DMS 273 (cell line): ENCODE measurements at regions not wholly inside any gene's neighbourhood (a gene's known extent, or its start where the extent isn't known, plus 50 kb on each side); places are given as distances from the start of the nearest gene placed in this dataset.

ENCODE experiments used
- DNase-seq: peaks from one replicate; lab custom pipeline; 2025; ENCODE audit not compliant: unreplicated experiment; lab: John Stamatoyannopoulos, UW

GRCh38 chr4:90007494-90008167 is 113.0 kb downstream of the MMRN1 start:
- DNase-seq, result no peak

GRCh38 chr4:90012918-90013317 is 114.3 kb upstream of the CCSER1 start:
- DNase-seq, result no peak

GRCh38 chr4:90024519-90024918 is 102.7 kb upstream of the CCSER1 start:
- no peak for DNase-seq

- peak; percentile 14 for DNase-seq
Observed at GRCh38 chr4:90025248-90025647, 101.9 kb upstream of the CCSER1 start.

- DNase-seq, result no peak
Observed at GRCh38 chr4:90027565-90027964, 99.6 kb upstream of the CCSER1 start.

- no peak for DNase-seq
Observed at GRCh38 chr4:90028460-90028859, 98.7 kb upstream of the CCSER1 start.

GRCh38 chr4:90030202-90030601 is 97.0 kb upstream of the CCSER1 start:
- no peak for DNase-seq

GRCh38 chr4:90030953-90031352 is 96.2 kb upstream of the CCSER1 start:
- peak; percentile 41 for DNase-seq

GRCh38 chr4:90039122-90039521 is 88.1 kb upstream of the CCSER1 start:
- DNase-seq, result no peak

- no peak for DNase-seq
Observed at GRCh38 chr4:90051999-90052398, 75.2 kb upstream of the CCSER1 start.

- no peak for DNase-seq
Observed at GRCh38 chr4:90057091-90057490, 70.1 kb upstream of the CCSER1 start.

- DNase-seq, result no peak
Observed at GRCh38 chr4:90060039-90060438, 67.2 kb upstream of the CCSER1 start.

- DNase-seq, result no peak
Observed at GRCh38 chr4:90061881-90062280, 65.3 kb upstream of the CCSER1 start.

GRCh38 chr4:90064196-90064595 is 63.0 kb upstream of the CCSER1 start:
- no peak for DNase-seq

GRCh38 chr4:90069151-90069550 is 58.0 kb upstream of the CCSER1 start:
- no peak for DNase-seq

- no peak for DNase-seq
Observed at GRCh38 chr4:90071289-90072235, 55.6 kb upstream of the CCSER1 start.

- DNase-seq, result no peak
Observed at GRCh38 chr4:90074322-90074886, 52.8 kb upstream of the CCSER1 start.
